IMR-90 (cell line): ENCODE measurements at regions not wholly inside any gene's neighbourhood (a gene's known extent, or its start where the extent isn't known, plus 50 kb on each side); places are given as distances from the start of the nearest gene placed in this dataset.
A peak's percentile ranks its signal among the peaks of the same experiment; 100 is the strongest.

Experiments
- ATAC-seq: fragments of 200-7000 bp; cut with Tn5 transposase; 2 replicates; pipeline ENCODE4 v1.9.1; 2020; ENCODE audit warnings: low read depth, mild to moderate bottlenecking, moderate library complexity
- BruUV-seq: library from RNA; stranded (reverse); fragments of 400-500 nt; replicated peaks from 2 replicates; lab custom pipeline; 2021; lab: Mats Ljungman, UMichigan
- CTCF ChIA-PET: fragments of 300-600 bp; formaldehyde crosslinking; extraction: SDS; loops from one replicate; lab custom pipeline; 2021; ENCODE audit warnings: antibody characterized with exemption; lab: Yijun Ruan, JAX
- POLR2A ChIA-PET: fragments of 300-600 bp; sonication (Branson Sonifier 250); formaldehyde crosslinking; loops from one replicate; lab custom pipeline; 2022; ENCODE audit warnings: antibody characterized with exemption; ENCODE audit not compliant: unreplicated experiment; lab: Charles Lee
- DNase-seq: peaks from one replicate; pipeline ENCODE4 v3.0.0; 2013
- H2AFZ ChIP-seq: replicated peaks from 2 replicates; pipeline ENCODE3; 2013; ENCODE audit warnings: low read length, mild to moderate bottlenecking; ENCODE audit not compliant: poor library complexity
- H2AK5ac ChIP-seq: 2 replicates; pipeline ENCODE4 v1.6.1; 2013; ENCODE audit warnings: low read depth, low read length, inconsistent platforms
- H2AK9ac ChIP-seq: replicated peaks from 2 replicates; pipeline ENCODE3; 2013; ENCODE audit warnings: mild to moderate bottlenecking, low read depth, low read length, moderate library complexity; ENCODE audit not compliant: poor library complexity
- H2BK120ac ChIP-seq: 2 replicates; pipeline ENCODE4 v1.6.1; 2013; ENCODE audit warnings: low read depth, low read length, inconsistent platforms
- H2BK15ac ChIP-seq: 3 replicates; pipeline ENCODE4 v1.6.1; 2013; ENCODE audit warnings: low read depth, low read length, inconsistent platforms
- H2BK20ac ChIP-seq: 2 replicates; pipeline ENCODE4 v1.6.1; 2013; ENCODE audit warnings: low read depth, mild to moderate bottlenecking, inconsistent platforms, low read length, moderate library complexity
- H2BK5ac ChIP-seq: 2 replicates; pipeline ENCODE4 v1.6.1; 2013; ENCODE audit warnings: mild to moderate bottlenecking, low read depth, low read length, inconsistent platforms; ENCODE audit not compliant: poor library complexity, severe bottlenecking
- H3K14ac ChIP-seq: replicated peaks from 2 replicates; pipeline ENCODE4 v1.6.1; 2013; ENCODE audit warnings: low read depth, low read length, inconsistent platforms
- H3K18ac ChIP-seq: 2 replicates; pipeline ENCODE4 v1.6.1; 2013; ENCODE audit warnings: low read depth, low read length, control low read depth
- H3K23ac ChIP-seq: 2 replicates; pipeline ENCODE4 v1.6.1; 2013; ENCODE audit warnings: low read depth, low read length, inconsistent platforms
- H3K27ac ChIP-seq: 2 replicates; pipeline ENCODE4 v1.5.1; 2013; ENCODE audit warnings: mild to moderate bottlenecking, control low read depth, low read length; ENCODE audit not compliant: insufficient read depth
- H3K27me3 ChIP-seq: 2 replicates; pipeline ENCODE4 v1.6.1; 2013; ENCODE audit warnings: low read length; ENCODE audit not compliant: control insufficient read depth, insufficient read depth
- H3K36me3 ChIP-seq: 2 replicates; pipeline ENCODE4 v1.6.1; 2013; ENCODE audit warnings: low read length, mixed read lengths; ENCODE audit not compliant: control insufficient read depth, insufficient read depth
- H3K4ac ChIP-seq: 2 replicates; pipeline ENCODE4 v1.6.1; 2013; ENCODE audit warnings: low read depth, low read length, inconsistent platforms
- H3K4me1 ChIP-seq: 2 replicates; pipeline ENCODE4 v1.6.1; 2013; ENCODE audit warnings: low read length, mixed read lengths; ENCODE audit not compliant: control insufficient read depth, insufficient read depth
- H3K4me2 ChIP-seq: 2 replicates; pipeline ENCODE4 v1.6.1; 2013; ENCODE audit warnings: low read depth, mild to moderate bottlenecking, control low read depth, low read length, moderate library complexity
- H3K4me3 ChIP-seq: 2 replicates; pipeline ENCODE4 v1.5.1; 2013; ENCODE audit warnings: low read depth, mild to moderate bottlenecking, control low read depth, low read length, moderate library complexity; ENCODE audit not compliant: insufficient read depth
- H3K56ac ChIP-seq: 2 replicates; pipeline ENCODE4 v1.6.1; 2013; ENCODE audit warnings: low read length, inconsistent platforms; ENCODE audit not compliant: insufficient read depth; ENCODE audit errors: extremely low read depth
- H3K79me1 ChIP-seq, 2 experiments: 2 replicates each; pipeline ENCODE4 v1.6.1; 2013; ENCODE audit warnings: low read length in 2 of 2, inconsistent platforms in 1 of 2, low read depth in 1 of 2
- H3K9ac ChIP-seq: 2 replicates; pipeline ENCODE4 v1.6.1; 2013; ENCODE audit warnings: low read depth, low read length, control low read depth
- H3K9me1 ChIP-seq: 2 replicates; pipeline ENCODE4 v1.6.1; 2013; ENCODE audit warnings: low read length, inconsistent platforms; ENCODE audit not compliant: insufficient read depth
- H3K9me3 ChIP-seq: 2 replicates; pipeline ENCODE4 v1.6.1; 2013; ENCODE audit warnings: low read length; ENCODE audit not compliant: control insufficient read depth, insufficient read depth
- H4K20me1 ChIP-seq: 2 replicates; pipeline ENCODE4 v1.6.1; 2013; ENCODE audit warnings: low read length, inconsistent platforms; ENCODE audit not compliant: insufficient read depth
- H4K5ac ChIP-seq: 2 replicates; pipeline ENCODE4 v1.6.1; 2013; ENCODE audit warnings: mild to moderate bottlenecking, low read depth, low read length, control low read depth
- H4K8ac ChIP-seq, 2 experiments: 2 replicates each; pipeline ENCODE4 v1.6.1; 2013; ENCODE audit warnings: low read depth in 2 of 2, low read length in 2 of 2, control low read depth in 1 of 2, inconsistent platforms in 1 of 2
- H4K91ac ChIP-seq: 2 replicates; pipeline ENCODE4 v1.6.1; 2013; ENCODE audit warnings: low read depth, low read length, inconsistent platforms; ENCODE audit not compliant: insufficient read depth
- CHD1 ChIP-seq: IDR thresholded peaks from 2 replicates; pipeline ENCODE4 v1.6.1; 2012; ENCODE audit warnings: low read depth, low read length, improper control_type of control experiment
- MAFK ChIP-seq: IDR thresholded peaks from 2 replicates; pipeline ENCODE4 v1.6.1; 2012; ENCODE audit warnings: low read depth, low read length, improper control_type of control experiment
- POLR2A ChIP-seq: IDR thresholded peaks from 2 replicates; pipeline ENCODE4 v1.6.1; 2012; ENCODE audit warnings: mild to moderate bottlenecking, low read depth, low read length
- RAD21 ChIP-seq: IDR thresholded peaks from 2 replicates; pipeline ENCODE4 v1.6.1; 2012; ENCODE audit warnings: low read length, improper control_type of control experiment
- WGBS, 2 experiments: methylation state at CpG; one replicate each; pipeline versions ENCODE4 v1.1.5 to v1.1.7; 2013; ENCODE audit warnings: missing lambda C conversion rate in 2 of 2; ENCODE audit not compliant: insufficient read length in 1 of 2; ENCODE audit errors: extremely low coverage in 2 of 2; 5-methylcytosine and 5-hydroxymethylcytosine counted together
- dilution Hi-C: fragments of 300-500 bp; cut with HindIII; formaldehyde crosslinking; loops from one replicate; pipeline ENCODE4 v1.14.3; 2018; ENCODE audit warnings: low sequenced_read_pairs; ENCODE audit not compliant: unreplicated experiment
- in situ Hi-C: fragments of 300-500 bp; cut with MboI; formaldehyde crosslinking; loops from 3 replicates; pipeline ENCODE4 v1.14.3; 2019; ENCODE audit warnings: low sequenced_read_pairs, inconsistent platforms, mixed read lengths
- intact Hi-C: fragments of 100-400 bp; cut with micrococcal nuclease; formaldehyde crosslinking; loops from 2 replicates; pipeline ENCODE4 v1.10.0; 2022
- TF ChIP-seq, protein P1 (sequence below): fragments of 150-350 bp; IDR thresholded peaks from 2 replicates; pipeline ENCODE4 v1.6.1; 2017; ENCODE audit warnings: mild to moderate bottlenecking, antibody characterized with exemption, low read length, low read depth

DNA sequence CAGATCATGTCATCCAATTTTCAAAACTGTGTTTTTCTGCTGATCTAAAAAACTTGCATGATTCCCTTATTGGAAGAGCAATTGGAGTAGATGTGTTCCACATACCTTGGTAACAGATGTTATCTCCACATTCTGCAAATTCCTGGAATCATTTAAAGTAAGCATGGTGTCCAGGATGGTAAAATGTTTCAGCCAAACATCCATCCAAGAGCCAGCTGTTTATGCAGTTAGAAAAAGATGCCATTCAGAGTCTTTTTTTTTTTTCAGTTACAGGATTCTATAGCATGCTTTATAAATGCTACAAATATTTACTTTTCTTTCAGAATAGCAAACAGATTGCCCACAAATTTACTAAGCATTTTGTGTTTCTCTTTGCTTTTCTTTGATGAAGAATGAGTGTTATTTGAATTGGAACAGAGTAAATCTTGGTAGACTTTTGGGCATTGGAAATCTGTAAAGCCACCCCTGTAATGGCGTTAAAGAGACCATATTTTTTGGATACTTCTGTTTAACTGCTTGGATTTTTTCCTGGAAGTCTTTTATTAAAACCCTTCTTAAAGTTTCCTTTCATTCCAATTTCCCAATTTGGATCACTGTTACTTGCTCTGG is 149.8 kb downstream of the GNAT3 start:
- POLR2A ChIA-PET, result no interaction called here
- dilution Hi-C loops, result no loop called here

More for the DNA sequence above, 149.8 kb downstream of the GNAT3 start:
- Histone ChIP-seq H3K27me3 (no peaks in the 10 kb centered on the region), H3K4me2 (no peak overlapping the region), H3K9me1 (no peaks in the 10 kb centered on the region), H3K9me3 (peaks cover 2% of the 10 kb centered on the region; the same call in 1 of the 2 replicates), H4K8ac (no peak overlapping the region), H2AFZ (no peak overlapping the region), H3K27ac (no peak overlapping the region), H3K4ac (no peak overlapping the region), H3K4me1 (no peaks in the 10 kb centered on the region), H3K79me1 (no peaks in the 10 kb centered on the region), H4K5ac (no peak overlapping the region), H3K18ac (no peak overlapping the region), H3K14ac (no peak overlapping the region), H3K56ac (no peak overlapping the region), H2BK120ac (no peak overlapping the region), H2BK15ac (no peak overlapping the region), H3K9ac (no peak overlapping the region), H2BK20ac (no peak overlapping the region; the same call in 1 of the 2 replicates), H2AK9ac (no peak overlapping the region), H3K23ac (no peak overlapping the region), H4K20me1 (no peaks in the 10 kb centered on the region), H3K36me3 (no peaks in the 10 kb centered on the region), H4K91ac (no peak overlapping the region), H2BK5ac (no peak overlapping the region), H3K4me3 (no peak overlapping the region), H2AK5ac (no peak overlapping the region)
- ATAC-seq (peak; percentile 24; the same call in 1 of the 2 replicates), DNase-seq (no peak)
- WGBS, 2 experiments, result no CpG with 5 or more reads among the region's 1 CpG
- TF ChIP-seq, protein P1, sequence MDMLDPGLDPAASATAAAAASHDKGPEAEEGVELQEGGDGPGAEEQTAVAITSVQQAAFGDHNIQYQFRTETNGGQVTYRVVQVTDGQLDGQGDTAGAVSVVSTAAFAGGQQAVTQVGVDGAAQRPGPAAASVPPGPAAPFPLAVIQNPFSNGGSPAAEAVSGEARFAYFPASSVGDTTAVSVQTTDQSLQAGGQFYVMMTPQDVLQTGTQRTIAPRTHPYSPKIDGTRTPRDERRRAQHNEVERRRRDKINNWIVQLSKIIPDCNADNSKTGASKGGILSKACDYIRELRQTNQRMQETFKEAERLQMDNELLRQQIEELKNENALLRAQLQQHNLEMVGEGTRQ, result no peak
- no peak for TF ChIP-seq CHD1
- no peak for TF ChIP-seq MAFK
- TF ChIP-seq RAD21, result no peak
- TF ChIP-seq POLR2A, result no peak
- in situ Hi-C loops (no loop called here), intact Hi-C loops (no loop called here)
- CTCF ChIA-PET, result interaction anchor here (0.6 to 0.9 kb wide), 2 partner anchors 35 to 309 kb away, joined by 3 to 4 read pairs; no protein-coding TSS in a partner anchor
- BruUV-seq, result no TSS peak
